ENCODE measurements at regions not wholly inside any gene's neighbourhood (a gene's known extent, or its start where the extent isn't known, plus 50 kb on each side); places are given as distances from the start of the nearest gene placed in this dataset.

DNA sequence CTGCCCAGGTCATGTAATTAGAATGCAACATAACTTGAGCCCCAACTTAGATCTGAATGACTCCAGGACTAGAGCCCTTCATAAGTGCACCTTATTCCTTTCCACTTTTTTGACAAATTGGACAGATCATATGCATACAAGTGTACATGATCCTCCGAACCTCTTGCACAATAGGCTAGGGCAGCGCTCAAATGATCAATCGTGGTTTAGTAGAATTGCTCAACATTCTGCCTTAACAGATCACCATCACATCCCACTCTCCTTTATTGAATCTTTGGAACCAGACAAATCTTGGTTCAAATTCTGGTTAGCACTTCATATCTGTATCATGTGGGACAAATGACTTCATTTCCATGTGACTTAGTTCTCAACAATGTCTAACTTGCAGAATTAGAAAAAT is 106.8 kb upstream of the CDIN1 start:
- in situ Hi-C loops (cut with HindIII; ENCODE audit: low pct_ligation_motif_present, low sequenced_read_pairs): no loop called here
- TF ChIP-seq, protein P1, sequence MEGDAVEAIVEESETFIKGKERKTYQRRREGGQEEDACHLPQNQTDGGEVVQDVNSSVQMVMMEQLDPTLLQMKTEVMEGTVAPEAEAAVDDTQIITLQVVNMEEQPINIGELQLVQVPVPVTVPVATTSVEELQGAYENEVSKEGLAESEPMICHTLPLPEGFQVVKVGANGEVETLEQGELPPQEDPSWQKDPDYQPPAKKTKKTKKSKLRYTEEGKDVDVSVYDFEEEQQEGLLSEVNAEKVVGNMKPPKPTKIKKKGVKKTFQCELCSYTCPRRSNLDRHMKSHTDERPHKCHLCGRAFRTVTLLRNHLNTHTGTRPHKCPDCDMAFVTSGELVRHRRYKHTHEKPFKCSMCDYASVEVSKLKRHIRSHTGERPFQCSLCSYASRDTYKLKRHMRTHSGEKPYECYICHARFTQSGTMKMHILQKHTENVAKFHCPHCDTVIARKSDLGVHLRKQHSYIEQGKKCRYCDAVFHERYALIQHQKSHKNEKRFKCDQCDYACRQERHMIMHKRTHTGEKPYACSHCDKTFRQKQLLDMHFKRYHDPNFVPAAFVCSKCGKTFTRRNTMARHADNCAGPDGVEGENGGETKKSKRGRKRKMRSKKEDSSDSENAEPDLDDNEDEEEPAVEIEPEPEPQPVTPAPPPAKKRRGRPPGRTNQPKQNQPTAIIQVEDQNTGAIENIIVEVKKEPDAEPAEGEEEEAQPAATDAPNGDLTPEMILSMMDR (IDR thresholded peaks at IDR 0.05; ENCODE audit: low read depth, low read length, missing control alignments): no peak
- DNase-seq: no peak

GRCh38 chr15:36478561-36478960 is 100.9 kb upstream of the CDIN1 start:
- DNase-seq: no peak
- Histone ChIP-seq H3K27ac (no peak overlapping the region), H3K27me3 (replicated peaks) (no peaks in the 10 kb centered on the region), H3K4me3 (ENCODE audit: low read depth, low read length) (no peak overlapping the region), H3K36me3 (replicated peaks) (no peaks in the 10 kb centered on the region)
- TF ChIP-seq, protein P1 (IDR thresholded peaks at IDR 0.05; ENCODE audit: low read depth, low read length, missing control alignments): no peak
- in situ Hi-C loops (cut with HindIII; ENCODE audit: low pct_ligation_motif_present, low sequenced_read_pairs): no loop called here

More for the DNA sequence above, 106.8 kb upstream of the CDIN1 start:
- Histone ChIP-seq H3K36me3 (replicated peaks) (no peaks in the 10 kb centered on the region), H3K27ac (no peak overlapping the region), H3K4me3 (ENCODE audit: low read depth, low read length) (no peak overlapping the region), H3K27me3 (replicated peaks) (no peaks in the 10 kb centered on the region)

- Histone ChIP-seq H3K27me3 (replicated peaks) (no peaks in the 10 kb centered on the region), H3K36me3 (replicated peaks) (no peaks in the 10 kb centered on the region), H3K27ac (no peak overlapping the region), H3K4me3 (ENCODE audit: low read depth, low read length) (no peak overlapping the region)
- in situ Hi-C loops (cut with HindIII; ENCODE audit: low pct_ligation_motif_present, low sequenced_read_pairs): no loop called here
- DNase-seq: no peak
- TF ChIP-seq, protein P1 (IDR thresholded peaks at IDR 0.05; ENCODE audit: low read depth, low read length, missing control alignments): no peak
Measured at GRCh38 chr15:36479200-36479896, 100.1 kb upstream of the CDIN1 start.

GRCh38 chr15:36481156-36481555 is 98.3 kb upstream of the CDIN1 start:
- Histone ChIP-seq H3K36me3 (replicated peaks) (no peaks in the 10 kb centered on the region), H3K27me3 (replicated peaks) (no peaks in the 10 kb centered on the region), H3K27ac (no peak overlapping the region), H3K4me3 (ENCODE audit: low read depth, low read length) (no peak overlapping the region)
- in situ Hi-C loops (cut with HindIII; ENCODE audit: low pct_ligation_motif_present, low sequenced_read_pairs): no loop called here
- TF ChIP-seq, protein P1 (IDR thresholded peaks at IDR 0.05; ENCODE audit: low read depth, low read length, missing control alignments): no peak
- no peak for DNase-seq

GRCh38 chr15:36483409-36483808 is 96.0 kb upstream of the CDIN1 start:
- Histone ChIP-seq H3K4me3 (ENCODE audit: low read depth, low read length) (no peak overlapping the region), H3K36me3 (replicated peaks) (no peaks in the 10 kb centered on the region), H3K27me3 (replicated peaks) (no peaks in the 10 kb centered on the region), H3K27ac (no peak overlapping the region)
- DNase-seq: no peak
- TF ChIP-seq, protein P1 (IDR thresholded peaks at IDR 0.05; ENCODE audit: low read depth, low read length, missing control alignments): no peak
- in situ Hi-C loops (cut with HindIII; ENCODE audit: low pct_ligation_motif_present, low sequenced_read_pairs): no loop called here

Measured in brain microvascular endothelial cell (primary cell).